Chondrocyte (in vitro differentiated cells): ENCODE measurements at regions not wholly inside any gene's neighbourhood (a gene's known extent, or its start where the extent isn't known, plus 50 kb on each side); places are given as distances from the start of the nearest gene placed in this dataset.

Experiments
- DNase-seq: peaks from one replicate; pipeline ENCODE4 v3.0.0; 2021; ENCODE audit warnings: mixed read lengths, low spot score
- H3K27ac Mint-ChIP-seq: one replicate; pipeline ENCODE4 v1.8.0; 2021; ENCODE audit warnings: mild to moderate bottlenecking, moderate library complexity, mixed read lengths; ENCODE audit not compliant: unreplicated experiment
- H3K27me3 Mint-ChIP-seq: 2 replicates; pipeline ENCODE4 v1.8.0; 2021; ENCODE audit warnings: low read depth, mixed read lengths
- H3K36me3 Mint-ChIP-seq: 2 replicates; pipeline ENCODE4 v1.8.0; 2021; ENCODE audit warnings: low read depth, mixed read lengths
- H3K4me1 Mint-ChIP-seq: 2 replicates; pipeline ENCODE4 v1.8.0; 2021; ENCODE audit warnings: low read depth, mild to moderate bottlenecking, mixed read lengths
- H3K4me3 Mint-ChIP-seq: one replicate; pipeline ENCODE4 v1.8.0; 2021; ENCODE audit warnings: mild to moderate bottlenecking, moderate library complexity, mixed read lengths; ENCODE audit not compliant: unreplicated experiment
- H3K9me3 Mint-ChIP-seq: 2 replicates; pipeline ENCODE4 v1.8.0; 2021; ENCODE audit warnings: low read depth, mixed read lengths
- CTCF ChIP-seq: fragments of 200-600 bp; sonication (generic); IDR thresholded peaks from 2 replicates; pipeline ENCODE4 v1.5.0; 2021; ENCODE audit warnings: antibody characterized with exemption, mild to moderate bottlenecking, moderate library complexity

DNA sequence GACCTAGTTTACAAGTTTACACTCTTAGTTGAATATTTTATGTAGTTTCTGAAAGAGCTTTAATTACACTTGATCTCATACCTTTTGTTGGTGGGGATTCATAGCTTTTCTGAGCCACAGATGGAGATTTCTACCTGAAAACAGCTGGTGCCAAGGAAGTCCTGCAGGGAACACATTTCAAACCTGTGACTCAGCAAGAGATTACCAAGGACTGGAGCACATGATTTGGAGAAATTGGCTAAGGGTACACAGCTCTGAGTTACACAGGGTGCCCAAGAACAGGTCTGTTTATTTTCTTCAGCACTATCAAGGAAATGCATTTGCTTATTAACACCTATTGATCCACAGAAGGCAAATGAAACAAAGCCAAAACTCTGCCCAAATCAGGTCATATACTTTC is 691.5 kb downstream of the KCTD8 start:
- H3K36me3 Mint-ChIP-seq = no peaks in the 10 kb centered on the region
- H3K27me3 Mint-ChIP-seq = no peaks in the 10 kb centered on the region
- no peak for TF ChIP-seq CTCF
- no peaks in the 10 kb centered on the region for H3K9me3 Mint-ChIP-seq
- no peak for DNase-seq
- H3K4me1 Mint-ChIP-seq = no peaks in the 10 kb centered on the region
- H3K27ac Mint-ChIP-seq = no peak overlapping the region
- H3K4me3 Mint-ChIP-seq = no peak overlapping the region

GRCh38 chr4:43758836-43759235 is 689.8 kb downstream of the KCTD8 start:
- Mint-ChIP-seq H3K9me3 (no peaks in the 10 kb centered on the region), H3K4me3 (no peak overlapping the region), H3K4me1 (no peaks in the 10 kb centered on the region), H3K27ac (no peak overlapping the region), H3K27me3 (no peaks in the 10 kb centered on the region), H3K36me3 (no peaks in the 10 kb centered on the region)
- TF ChIP-seq CTCF = no peak
- no peak for DNase-seq

- Mint-ChIP-seq H3K27me3 (no peaks in the 10 kb centered on the region), H3K27ac (no peak overlapping the region), H3K9me3 (no peaks in the 10 kb centered on the region), H3K4me1 (no peaks in the 10 kb centered on the region), H3K4me3 (no peak overlapping the region), H3K36me3 (no peaks in the 10 kb centered on the region)
- TF ChIP-seq CTCF = no peak
- no peak for DNase-seq
These were observed 685.5 kb downstream of the KCTD8 start for GRCh38 chr4:43763029-43763610.

DNA sequence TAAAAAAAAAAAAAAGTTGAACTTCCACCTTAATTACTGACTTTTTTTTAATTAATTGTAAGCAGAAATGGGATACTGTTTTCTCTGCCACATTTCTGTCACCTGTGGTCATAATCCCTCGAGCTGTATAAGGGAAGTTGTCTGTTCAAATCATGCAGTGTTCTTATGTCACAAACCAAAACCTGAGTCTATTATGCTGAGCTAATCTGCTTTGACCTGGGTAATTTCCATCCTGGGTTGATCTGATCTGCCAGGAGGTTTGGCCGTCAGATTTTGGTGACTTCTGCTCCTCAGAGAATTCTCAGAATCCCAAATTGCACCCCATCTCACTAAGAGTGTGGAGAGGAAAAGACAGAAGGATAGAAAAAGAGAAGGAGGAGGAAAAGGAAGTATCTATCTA is 683.1 kb downstream of the KCTD8 start:
- Mint-ChIP-seq H3K36me3 (no peaks in the 10 kb centered on the region), H3K4me3 (no peak overlapping the region), H3K9me3 (no peaks in the 10 kb centered on the region), H3K27ac (no peak overlapping the region), H3K4me1 (no peaks in the 10 kb centered on the region), H3K27me3 (no peaks in the 10 kb centered on the region)
- DNase-seq = no peak
- no peak for TF ChIP-seq CTCF

DNA sequence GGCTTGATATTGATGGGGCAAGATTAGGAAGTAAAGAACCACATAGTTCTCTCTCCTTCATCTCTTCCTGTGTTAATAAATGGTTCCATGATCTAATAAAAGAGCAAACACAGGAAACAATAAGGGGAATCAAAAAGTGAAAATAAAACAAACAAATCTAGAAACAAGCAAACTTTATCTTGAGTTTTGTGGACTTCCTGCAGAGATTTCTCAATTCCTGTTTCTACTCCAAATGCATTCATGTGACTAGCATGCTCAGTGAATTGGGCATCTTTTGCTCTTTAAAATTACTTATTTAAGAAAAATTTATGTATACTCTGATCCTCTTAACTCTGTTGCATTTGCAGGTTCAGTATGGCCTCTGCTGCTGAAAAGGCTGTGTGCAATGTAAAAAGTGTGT is 682.0 kb downstream of the KCTD8 start:
- no peaks in the 10 kb centered on the region for H3K27me3 Mint-ChIP-seq
- H3K36me3 Mint-ChIP-seq = no peaks in the 10 kb centered on the region
- no peak overlapping the region for H3K4me3 Mint-ChIP-seq
- no peak overlapping the region for H3K27ac Mint-ChIP-seq
- DNase-seq = no peak
- H3K4me1 Mint-ChIP-seq = no peaks in the 10 kb centered on the region
- TF ChIP-seq CTCF = no peak
- no peaks in the 10 kb centered on the region for H3K9me3 Mint-ChIP-seq
